GM19035 (cell line): ENCODE measurements at regions not wholly inside any gene's neighbourhood (a gene's known extent, or its start where the extent isn't known, plus 50 kb on each side); places are given as distances from the start of the nearest gene placed in this dataset.
"Not testable (repeated sequence)": the region's sequence is repeated elsewhere in the genome, so short reads cannot be mapped to it uniquely, and the experiment has no call there.

Experiments
- ATAC-seq: cut with Tn5 transposase; IDR thresholded peaks from one replicate; pipeline ENCODE4 v1.9.1; 2021; ENCODE audit not compliant: unreplicated experiment

DNA sequence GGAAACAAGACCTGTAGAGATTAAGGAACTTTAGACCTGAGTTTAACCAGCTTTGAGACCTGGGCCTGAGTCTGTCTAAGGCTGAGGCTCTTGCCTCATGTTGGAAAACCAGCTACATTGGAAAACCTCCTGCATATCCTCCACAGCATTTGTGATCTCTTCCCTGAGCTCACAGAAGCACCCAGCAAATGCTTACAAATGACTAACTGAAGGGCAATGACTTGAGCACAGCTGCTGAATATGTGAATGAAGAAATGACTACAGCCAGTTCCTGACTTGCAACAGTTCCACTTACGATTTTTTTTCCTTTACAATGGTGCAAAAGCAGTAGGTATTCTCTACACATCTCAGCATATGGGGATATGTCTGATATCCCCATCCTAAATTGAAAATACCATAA lies 112.4 kb upstream of the RREB1 start:
- ATAC-seq, result no peak

DNA sequence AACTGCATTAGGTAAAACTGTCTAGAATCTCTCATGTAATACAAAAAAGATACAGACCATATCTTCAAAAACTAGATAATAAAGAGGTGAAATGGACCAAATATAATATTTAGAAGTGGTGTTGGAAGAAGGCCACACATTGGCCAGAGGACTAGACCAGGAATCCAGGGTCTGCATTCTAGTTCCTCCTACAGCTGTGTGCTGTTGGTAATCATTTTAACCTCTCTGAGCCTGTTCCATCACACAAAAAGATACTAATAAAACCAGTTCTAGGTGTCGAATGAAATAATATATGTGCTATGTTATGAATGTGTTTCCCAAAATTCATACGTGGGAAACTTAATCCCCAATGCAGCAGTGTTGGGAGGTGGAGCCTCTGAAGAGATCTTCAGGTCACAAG lies 111.6 kb upstream of the RREB1 start:
- ATAC-seq, result no peak

DNA sequence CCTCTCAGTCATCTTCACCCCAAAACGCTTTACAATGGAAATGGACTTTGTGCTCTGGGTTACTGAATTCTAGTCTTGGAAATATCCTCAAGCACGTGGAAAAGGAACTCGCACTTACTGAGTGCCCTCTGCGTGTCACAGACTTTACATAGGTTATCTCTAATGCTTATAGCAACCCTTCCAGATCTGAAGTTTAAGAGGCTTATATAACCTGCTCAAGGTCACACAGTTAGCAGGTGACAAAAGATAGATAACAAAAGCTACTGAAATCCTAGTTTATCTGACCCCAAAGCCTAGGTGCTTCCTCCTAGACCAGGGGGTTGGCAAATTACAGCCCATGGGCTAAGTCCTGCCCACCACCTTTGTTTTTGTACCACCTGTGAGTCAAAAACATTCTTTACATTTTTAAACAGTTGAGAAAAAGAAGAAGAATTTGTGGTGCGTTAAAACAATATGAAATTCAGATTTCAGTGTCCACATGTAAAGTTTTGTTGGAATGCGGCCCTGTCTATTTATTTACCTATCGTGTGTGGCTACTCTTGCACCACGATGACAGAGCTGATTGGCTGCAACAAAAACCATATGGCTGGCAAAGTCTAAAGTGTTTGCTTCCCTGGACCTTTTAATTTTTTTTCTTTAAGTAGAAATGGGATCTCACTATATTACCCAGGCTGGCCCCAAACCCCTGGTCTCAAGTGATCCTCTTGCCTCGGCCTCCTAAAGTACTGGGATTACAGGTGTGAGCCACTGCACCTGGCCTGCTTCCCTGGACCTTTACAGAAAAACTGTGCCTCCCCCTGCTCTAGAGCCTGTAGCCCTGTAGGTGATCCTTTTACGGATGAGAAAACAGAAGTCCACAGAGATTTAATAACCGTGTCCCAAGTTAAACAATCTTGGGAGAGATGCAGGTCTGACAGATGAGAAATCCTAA lies 110.2 kb upstream of the RREB1 start:
- no peak for ATAC-seq

DNA sequence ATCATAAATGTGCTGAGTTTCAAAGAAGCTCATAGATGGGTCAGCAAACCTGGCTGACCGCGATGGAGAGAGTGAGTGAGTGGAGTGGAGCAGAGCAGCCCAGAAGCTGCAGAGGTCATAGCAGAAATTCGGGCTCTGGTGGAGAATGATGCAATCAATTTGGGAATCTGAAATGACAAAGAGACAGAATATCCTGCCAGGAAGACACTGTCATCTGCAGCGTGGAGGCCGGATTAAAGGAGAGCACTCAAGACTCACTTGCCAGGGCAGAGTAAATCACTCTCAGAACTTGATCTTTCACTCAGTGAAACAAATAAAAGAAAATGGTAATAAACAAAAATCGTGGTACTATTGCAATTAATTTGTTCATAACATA lies 109.6 kb upstream of the RREB1 start:
- no peak for ATAC-seq

DNA sequence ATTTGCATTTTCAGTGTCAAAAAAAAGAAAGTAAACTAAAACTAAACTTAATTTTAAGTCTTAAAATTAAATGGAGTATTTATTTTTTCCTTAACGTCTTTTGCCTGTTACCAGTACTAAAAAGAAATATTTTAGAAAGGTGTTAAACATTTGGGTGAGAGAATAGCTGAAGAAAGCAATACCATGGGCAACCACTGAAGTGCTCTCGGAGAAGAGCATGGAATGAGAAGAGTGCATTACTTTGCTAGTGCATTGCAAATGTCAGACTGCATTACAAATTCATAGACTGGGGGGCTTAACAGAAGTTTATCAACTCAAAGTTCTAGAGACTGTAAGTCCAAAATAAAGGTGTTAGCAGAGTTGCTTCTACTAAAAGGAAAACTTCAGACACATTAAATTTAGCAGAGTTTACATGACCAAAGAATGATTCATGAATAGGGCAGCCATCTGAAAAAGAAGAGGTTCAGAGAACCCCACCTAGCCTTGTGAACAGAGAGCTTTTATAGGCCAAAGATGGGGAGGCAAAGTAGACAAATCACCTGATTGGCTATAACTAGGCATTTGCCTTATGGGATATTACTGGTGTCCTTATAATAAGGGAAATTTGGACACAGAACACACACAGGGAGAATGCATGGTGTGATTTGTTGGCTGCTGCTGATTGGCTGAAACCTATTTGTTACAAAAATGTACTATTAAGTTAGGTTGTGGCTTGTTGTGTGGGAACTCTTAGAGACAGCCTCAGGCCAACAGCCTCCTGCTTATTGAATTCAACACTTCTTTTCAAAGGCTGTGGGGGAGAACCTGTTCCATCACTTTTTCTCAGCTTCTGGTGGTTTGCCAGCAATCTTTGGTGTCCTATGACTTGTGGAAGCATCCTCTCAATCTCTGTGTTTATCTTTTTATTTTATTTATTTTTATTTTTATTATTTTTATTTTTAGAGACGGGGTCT lies 106.7 kb upstream of the RREB1 start:
- no peak for ATAC-seq

DNA sequence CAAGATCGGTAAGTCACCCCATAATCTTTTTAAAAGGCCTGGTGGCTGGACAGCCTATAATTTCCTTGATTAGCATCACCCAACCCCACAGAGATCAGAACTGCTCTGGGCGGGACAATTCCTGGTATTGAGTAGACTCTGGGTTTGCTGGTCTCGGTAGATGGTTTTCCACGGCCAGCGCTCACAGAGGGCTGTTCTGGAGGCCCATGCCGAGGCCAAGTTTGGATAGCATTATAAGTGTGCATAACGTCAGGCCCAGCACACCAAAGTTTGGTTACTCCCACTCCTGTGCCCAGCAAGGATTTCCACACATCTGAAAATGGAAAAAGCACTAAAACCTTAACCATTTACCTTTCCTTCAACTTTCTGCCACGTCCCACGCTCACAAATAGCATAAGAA lies 104.7 kb upstream of the RREB1 start:
- no peak for ATAC-seq

DNA sequence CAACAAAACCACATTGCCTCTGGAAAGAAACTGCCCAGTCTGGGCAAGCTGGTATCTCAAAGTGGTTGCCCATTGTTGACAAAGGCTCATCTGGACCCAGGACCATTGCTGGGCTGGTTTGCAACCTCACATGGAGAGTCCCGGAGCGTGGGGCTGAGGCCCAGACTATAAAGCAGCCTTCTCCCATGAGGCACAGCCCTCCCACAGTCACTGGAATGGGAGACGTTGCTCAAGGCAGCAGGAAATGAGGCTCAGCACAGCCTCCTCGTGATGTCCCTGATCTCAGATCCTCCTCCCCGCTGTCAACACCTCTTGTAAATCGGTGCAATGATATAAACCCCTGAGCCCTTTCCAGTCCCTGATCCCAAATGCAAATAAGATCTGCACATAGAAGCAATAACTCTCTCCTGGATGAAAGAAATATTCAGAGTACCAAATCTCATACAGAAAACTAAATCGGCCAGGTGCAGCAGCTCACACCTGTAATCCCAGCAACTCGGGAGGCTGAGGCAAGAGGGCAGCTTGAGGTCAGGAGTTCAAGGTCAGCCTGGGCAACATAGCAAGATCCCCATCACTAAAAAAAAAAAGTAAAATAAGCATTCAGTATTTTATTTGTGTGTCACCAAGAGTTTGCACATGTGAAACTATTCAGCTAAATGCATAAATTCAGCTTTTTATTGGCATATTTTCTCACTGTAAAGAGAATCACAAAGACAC lies 103.0 kb upstream of the RREB1 start:
- ATAC-seq, result no peak

DNA sequence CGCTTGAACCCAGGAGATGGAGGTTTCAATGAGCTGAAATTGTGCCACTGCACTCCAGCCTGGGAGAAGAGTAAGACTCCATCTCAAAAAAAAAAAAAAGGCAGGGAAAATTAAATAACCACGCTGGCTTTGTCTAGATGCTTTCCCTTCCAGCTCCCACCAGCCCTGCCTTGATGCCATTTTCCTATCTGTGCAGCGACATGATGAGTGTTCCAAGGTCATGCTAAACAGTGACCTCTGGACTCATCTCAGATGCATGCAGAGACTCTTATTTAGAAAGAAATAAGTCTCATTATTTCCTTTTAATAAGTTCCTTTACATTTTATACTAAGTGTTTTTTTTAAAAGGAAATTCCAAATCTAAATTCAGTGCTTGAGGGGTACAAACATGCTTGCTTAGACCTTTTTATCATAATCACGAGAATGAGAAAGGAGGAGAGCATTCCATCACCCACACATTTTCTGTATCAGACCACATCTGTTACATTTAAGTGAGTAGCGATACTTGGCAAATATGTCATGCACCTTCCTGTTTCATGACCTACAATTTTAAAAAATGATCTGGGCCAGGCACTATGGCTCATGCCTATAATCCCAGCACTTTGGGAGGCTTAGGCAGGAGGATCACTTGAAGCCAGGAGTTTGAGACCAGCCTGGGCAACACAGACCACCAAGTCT lies 101.1 kb upstream of the RREB1 start:
- ATAC-seq, result no peak

DNA sequence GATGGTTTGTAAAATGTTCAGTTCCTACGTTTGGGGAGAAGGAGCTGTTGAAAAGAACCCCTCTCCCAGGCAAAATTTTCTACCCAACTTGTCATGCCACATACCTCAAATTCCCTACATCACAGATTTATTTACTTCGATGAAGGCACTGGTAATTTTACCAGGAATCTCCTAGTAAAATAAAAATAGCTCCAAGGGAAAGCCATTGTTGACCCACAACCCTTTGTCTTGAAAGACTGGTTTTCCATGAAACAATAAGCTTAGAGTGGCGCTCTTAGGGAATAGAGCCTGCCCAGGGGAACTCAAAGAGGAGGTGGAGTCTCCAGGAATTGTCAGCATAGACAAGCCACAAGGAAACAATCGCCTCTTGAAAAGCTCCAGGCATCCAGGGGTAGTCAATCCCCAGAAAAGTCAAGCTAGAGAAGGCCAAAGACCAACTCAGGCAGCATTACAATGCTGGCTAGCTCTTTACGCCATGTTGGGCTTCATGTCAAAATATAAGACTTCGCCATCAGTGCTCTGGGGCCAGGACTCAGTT lies 99.2 kb upstream of the RREB1 start:
- no peak for ATAC-seq

DNA sequence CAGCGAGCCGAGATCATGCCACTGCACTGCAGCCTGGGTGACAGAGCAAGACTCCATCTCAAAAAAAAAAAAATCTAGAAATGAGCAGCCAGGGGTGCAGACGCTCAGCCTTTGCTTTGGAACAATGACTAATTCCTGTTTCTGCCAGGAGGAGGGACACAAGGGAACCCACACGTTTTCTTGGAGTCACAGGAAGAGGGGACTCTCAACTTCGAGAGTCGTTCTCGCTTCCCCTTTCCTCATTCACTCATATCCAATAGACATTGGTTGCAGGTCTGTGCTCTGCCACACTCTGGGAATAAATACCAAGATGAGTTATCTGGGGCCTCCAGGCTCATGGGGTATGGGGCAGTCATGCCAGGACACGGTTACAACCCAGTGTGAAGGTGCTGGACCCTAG lies 91.5 kb upstream of the RREB1 start:
- ATAC-seq, result no peak

DNA sequence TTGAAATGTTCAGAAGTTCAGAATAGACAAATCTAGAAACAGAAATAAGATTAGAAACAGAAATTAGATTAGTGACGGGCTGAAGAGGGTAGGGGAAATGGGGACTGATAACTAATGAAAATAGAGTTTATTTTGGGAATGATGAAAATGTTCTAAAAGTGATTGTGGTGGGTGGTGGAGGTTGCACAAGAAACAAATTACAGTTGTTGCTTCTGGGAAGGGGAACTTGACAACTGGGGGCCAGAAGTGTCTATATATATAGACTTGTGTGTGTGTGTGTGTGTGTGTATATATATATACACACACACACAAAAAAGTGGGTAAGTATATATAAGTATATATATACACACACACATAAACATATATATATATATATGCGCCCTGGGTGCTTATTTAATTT lies 86.5 kb upstream of the RREB1 start:
- no peak for ATAC-seq

DNA sequence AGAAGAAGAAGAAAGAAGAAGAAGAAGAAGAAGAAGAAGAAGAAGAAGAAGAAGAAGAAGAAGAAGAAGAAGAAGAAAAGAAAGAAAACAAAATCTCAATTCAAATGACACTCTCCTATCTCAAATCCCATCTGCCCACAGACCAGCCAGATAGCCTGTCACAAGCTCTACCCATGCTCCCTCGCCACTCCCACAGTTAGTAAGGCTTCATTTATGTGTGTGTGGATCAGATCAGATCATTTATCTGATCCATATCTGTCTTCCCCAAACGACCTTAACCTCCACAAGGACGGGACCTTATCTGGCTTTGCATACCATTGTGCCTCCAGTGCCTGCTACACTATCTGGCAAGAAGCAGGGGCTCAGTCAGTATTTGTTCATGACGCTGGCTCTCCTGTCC lies 81.9 kb upstream of the RREB1 start:
- ATAC-seq, result no peak

DNA sequence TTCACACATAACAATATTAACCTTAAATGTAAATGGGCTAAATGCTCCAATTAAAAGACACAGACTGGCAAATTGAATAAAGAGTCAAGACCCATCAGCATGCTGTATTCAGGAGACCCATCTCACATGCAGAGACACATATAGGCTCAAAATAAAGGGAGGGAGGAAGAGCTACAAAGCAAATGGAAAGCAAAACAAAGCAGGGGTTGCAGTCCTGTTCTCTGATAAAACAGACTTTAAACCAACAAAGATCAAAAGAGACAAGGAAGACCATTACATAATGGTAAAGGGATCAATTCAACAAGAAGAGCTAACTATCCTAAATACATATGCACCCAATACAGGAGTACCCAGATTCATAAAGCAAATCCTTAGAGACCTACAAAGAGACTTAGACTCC lies 78.8 kb upstream of the RREB1 start:
- ATAC-seq, result not testable (repeated sequence)

DNA sequence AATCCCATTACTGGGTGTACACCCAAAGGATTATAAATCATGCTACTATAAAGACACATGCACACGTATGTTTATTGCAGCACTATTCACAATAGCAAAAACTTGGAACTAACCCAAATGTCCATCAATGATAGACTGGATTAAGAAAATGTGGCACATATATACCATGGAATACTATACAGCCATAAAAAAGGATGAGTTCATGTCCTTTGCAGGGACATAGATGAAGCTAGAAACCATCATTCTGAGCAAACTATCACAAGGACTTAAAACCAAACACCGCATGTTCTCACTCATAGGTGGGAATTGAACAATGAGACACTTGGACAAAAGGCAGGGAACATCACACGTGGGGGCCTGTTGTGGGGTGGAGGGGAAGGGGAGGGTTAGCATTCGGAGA lies 76.8 kb upstream of the RREB1 start:
- not testable (repeated sequence) for ATAC-seq

DNA sequence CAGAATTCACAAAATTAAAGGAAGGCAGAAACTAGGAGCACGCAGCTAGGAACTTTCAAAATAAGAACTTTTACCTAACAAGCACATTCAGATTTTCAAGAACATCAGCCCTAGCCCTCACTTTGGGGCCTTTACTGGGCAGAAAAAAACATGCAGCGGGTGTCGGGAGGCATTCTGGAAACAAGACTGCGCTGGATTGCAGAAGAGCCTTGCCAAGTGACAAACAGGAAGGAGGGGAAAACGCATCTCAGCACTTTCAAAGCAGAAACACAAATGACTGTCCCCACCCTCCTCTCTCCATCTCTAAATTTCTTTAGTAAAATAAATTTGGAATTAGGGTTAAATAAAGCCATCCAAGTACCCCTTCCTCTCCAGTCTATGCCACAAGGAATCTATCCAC lies 74.6 kb upstream of the RREB1 start:
- ATAC-seq, result no peak

DNA sequence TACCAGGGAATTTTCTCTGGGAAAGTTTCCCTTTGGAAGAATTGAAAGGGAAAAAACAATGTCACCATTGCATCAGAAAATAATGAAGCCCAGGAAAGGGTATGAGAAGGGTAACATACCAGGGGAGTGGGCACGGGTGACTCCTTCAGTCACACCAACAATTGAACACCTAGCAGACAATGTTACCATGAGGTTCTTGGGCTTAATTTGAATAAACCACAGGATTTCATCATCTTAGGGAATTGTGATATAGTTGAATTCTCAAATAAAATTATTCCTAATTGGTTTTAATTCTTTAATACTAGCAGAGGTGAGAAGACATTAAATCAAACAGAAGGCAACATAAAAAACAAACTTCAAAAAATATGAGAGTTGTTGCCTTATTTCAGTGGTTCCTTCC lies 73.7 kb upstream of the RREB1 start:
- ATAC-seq, result no peak

DNA sequence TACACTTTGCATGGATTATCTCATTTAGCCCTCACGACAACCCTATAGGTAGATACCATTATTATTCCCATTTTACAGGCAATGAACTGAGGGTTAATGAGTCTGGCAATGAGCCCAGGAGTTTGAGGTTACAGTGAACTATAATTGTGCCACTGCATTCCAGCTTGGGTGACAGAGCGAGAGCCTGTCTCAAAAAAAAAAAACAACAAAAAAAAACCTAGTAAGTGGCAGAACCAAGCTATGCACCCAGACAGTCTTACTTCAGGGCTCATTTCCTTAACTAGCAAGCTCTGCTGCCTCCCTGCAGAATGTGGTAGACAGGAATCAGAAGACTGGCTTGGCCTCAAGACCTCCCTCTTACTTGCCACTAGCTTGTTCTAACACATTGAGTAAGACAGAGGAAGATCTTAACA lies 71.9 kb upstream of the RREB1 start:
- no peak for ATAC-seq

DNA sequence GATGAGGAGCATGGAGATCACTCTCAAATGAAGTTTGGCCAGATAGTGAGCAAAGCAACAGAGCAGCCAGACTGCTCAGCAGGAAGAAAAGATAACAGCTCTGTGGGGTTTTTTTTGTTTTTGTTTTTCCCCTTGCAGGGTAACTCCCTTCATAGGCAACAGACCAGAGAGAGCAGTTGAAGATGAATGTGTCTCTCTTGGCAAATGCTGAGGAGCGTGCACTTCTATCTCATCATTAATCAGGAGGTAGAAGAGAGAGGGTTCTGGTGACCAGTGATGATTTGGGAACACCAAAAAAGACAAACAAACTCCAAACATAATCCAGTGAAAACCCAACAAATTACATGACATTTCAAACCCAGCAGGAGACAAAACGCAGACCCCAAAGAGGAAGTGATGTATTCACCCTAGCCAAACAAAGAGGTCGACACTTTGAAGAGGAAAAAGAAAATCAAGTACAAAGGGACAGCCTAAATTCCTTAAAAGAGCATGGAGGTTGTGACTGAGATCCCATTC lies 66.2 kb upstream of the RREB1 start:
- no peak for ATAC-seq

DNA sequence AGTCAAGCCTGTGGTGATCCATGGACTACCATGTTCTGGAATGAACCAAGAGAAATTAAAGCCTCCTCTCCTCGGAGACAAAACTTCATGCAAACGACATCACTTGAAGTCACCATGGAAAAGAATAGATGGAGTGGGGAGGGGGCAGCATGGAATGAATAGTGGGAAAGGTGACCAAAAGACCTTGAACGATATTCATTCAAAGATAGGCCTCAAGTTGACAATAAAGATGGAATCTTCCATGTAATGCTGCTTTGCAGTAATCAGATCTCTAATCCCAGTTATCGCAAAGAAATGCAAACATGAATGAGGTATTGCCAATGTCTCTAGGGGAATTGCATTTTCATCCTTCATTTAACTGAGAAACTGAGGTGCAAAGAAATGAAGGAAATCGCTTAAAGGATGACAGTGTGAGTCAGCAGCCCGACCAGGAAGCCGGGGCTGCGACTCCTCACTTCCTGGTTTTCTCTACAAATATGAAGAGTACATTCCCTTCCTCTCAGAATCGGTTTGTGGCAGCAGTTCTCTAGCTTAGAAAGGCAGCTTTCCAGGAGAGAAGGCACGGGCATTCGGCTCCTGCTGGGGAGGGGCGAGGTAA lies 65.6 kb upstream of the RREB1 start:
- no peak for ATAC-seq
